H1 (cell line): ENCODE measurements at regions not wholly inside any gene's neighbourhood (a gene's known extent, or its start where the extent isn't known, plus 50 kb on each side); places are given as distances from the start of the nearest gene placed in this dataset.

Source experiments
- CTCF ChIA-PET: fragments of 300-600 bp; sonication (Branson Sonifier 250); formaldehyde crosslinking; loops from one replicate; lab custom pipeline; 2021; ENCODE audit not compliant: partially characterized antibody; lab: Charles Lee
- POLR2A ChIA-PET: fragments of 300-600 bp; sonication (Branson Sonifier 250); formaldehyde crosslinking; loops from one replicate; lab custom pipeline; 2021; ENCODE audit warnings: inconsistent platforms; ENCODE audit not compliant: partially characterized antibody; lab: Charles Lee
- DNase-seq, 2 experiments: peaks; one replicate each; pipeline versions ENCODE4 v3.0.0 to v3.0.0-alpha.2; 2010 to 2022; ENCODE audit warnings: low spot score in 2 of 2, low read depth in 1 of 2, mixed read lengths in 1 of 2
- FAIRE-seq: peaks from 2 replicates; lab custom pipeline; 2011; peaks lifted over from hg19 to GRCh38; lab: Jason Lieb, UNC
- H2AFZ ChIP-seq: 2 replicates; pipeline ENCODE4 v1.8.1; 2012; ENCODE audit warnings: low read length, inconsistent platforms
- H2AK5ac ChIP-seq: 2 replicates; pipeline ENCODE4 v1.6.1; 2013; ENCODE audit warnings: low read depth, low read length
- H2BK120ac ChIP-seq: replicated peaks from 2 replicates; pipeline ENCODE3; 2013; ENCODE audit warnings: low read depth, low read length, inconsistent platforms
- H2BK12ac ChIP-seq: 2 replicates; pipeline ENCODE4 v1.6.1; 2013; ENCODE audit warnings: low read depth, low read length
- H2BK15ac ChIP-seq: 2 replicates; pipeline ENCODE4 v1.6.1; 2013; ENCODE audit warnings: low read length
- H2BK20ac ChIP-seq: 2 replicates; pipeline ENCODE4 v1.6.1; 2013; ENCODE audit warnings: low read length
- H2BK5ac ChIP-seq: 2 replicates; pipeline ENCODE4 v1.6.1; 2013; ENCODE audit warnings: low read depth, low read length
- H3K14ac ChIP-seq: 2 replicates; pipeline ENCODE4 v1.6.1; 2013; ENCODE audit warnings: inconsistent platforms; ENCODE audit not compliant: insufficient read length
- H3K18ac ChIP-seq: 2 replicates; pipeline ENCODE4 v1.6.1; 2013; ENCODE audit warnings: low read length; ENCODE audit errors: extremely low read depth
- H3K23ac ChIP-seq: 2 replicates; pipeline ENCODE4 v1.6.1; 2013; ENCODE audit warnings: inconsistent platforms; ENCODE audit not compliant: insufficient read length
- H3K23me2 ChIP-seq: 2 replicates; pipeline ENCODE4 v1.6.1; 2013; ENCODE audit warnings: low read depth, low read length
- H3K27ac ChIP-seq: 2 replicates; pipeline ENCODE4 v1.6.1; 2011; ENCODE audit warnings: low read depth, low read length, inconsistent platforms
- H3K27me3 ChIP-seq, 4 experiments: replicated peaks in 1 of 4; 1 replicate in 1 of 4; 2 replicates in 3 of 4; pipeline versions ENCODE4 v1.6.1 to v1.8.1; 2011 to 2013; ENCODE audit warnings: low read length in 3 of 4, mild to moderate bottlenecking in 3 of 4, inconsistent platforms in 2 of 4, mixed read lengths in 2 of 4, moderate library complexity in 1 of 4; ENCODE audit not compliant: control insufficient read depth in 3 of 4, insufficient read depth in 3 of 4; ENCODE audit errors: extremely low read depth in 1 of 4
- H3K36me3 ChIP-seq, 4 experiments: 2 replicates each; pipeline versions ENCODE4 v1.6.1 to v1.8.1; 2011 to 2013; ENCODE audit warnings: mild to moderate bottlenecking in 4 of 4, low read length in 3 of 4, moderate library complexity in 2 of 4, control low read depth in 1 of 4, inconsistent platforms in 1 of 4; ENCODE audit not compliant: insufficient read depth in 4 of 4, control insufficient read depth in 2 of 4
- H3K4ac ChIP-seq: replicated peaks from 2 replicates; pipeline ENCODE3; 2013; ENCODE audit warnings: low read length, low read depth, mixed read lengths, inconsistent platforms; ENCODE audit not compliant: insufficient read length
- H3K4me1 ChIP-seq, 4 experiments: replicated peaks in 1 of 4; 1 replicate in 1 of 4; 2 replicates in 3 of 4; pipeline versions ENCODE4 v1.6.1 to v1.8.1; 2011 to 2013; ENCODE audit warnings: low read length in 3 of 4, inconsistent platforms in 2 of 4, mixed read lengths in 1 of 4; ENCODE audit not compliant: insufficient read depth in 4 of 4, control insufficient read depth in 3 of 4
- H3K4me2 ChIP-seq, 2 experiments: 2 replicates each; pipeline versions ENCODE4 v1.6.1 to v1.8.1; 2011 to 2013; ENCODE audit warnings: low read depth in 2 of 2, low read length in 2 of 2, control low read depth in 1 of 2, inconsistent platforms in 1 of 2, mild to moderate bottlenecking in 1 of 2; ENCODE audit not compliant: insufficient read depth in 1 of 2
- H3K4me3 ChIP-seq, 4 experiments: fragments of 200-600, 300-600 bp in 1 of 4; sonication (generic), shearing (Covaris generic), sonication (Bioruptor Twin) in 1 of 4; 2 replicates each; pipeline versions ENCODE4 v1.5.1 to v1.8.1; 2011 to 2016; ENCODE audit warnings: low read length in 4 of 4, low read depth in 3 of 4, control low read depth in 2 of 4, inconsistent platforms in 2 of 4, mild to moderate bottlenecking in 2 of 4, mixed read lengths in 1 of 4, moderate library complexity in 1 of 4; ENCODE audit not compliant: insufficient read depth in 2 of 4; ENCODE audit errors: extremely low read depth in 1 of 4
- H3K56ac ChIP-seq: replicated peaks from 2 replicates; pipeline ENCODE3; 2013; ENCODE audit warnings: low read depth, mild to moderate bottlenecking, mixed read lengths, low read length, inconsistent platforms; ENCODE audit not compliant: insufficient read length
- H3K79me1 ChIP-seq: 2 replicates; pipeline ENCODE4 v1.6.1; 2013; ENCODE audit warnings: low read depth, low read length, control low read depth
- H3K79me2 ChIP-seq, 2 experiments: 2 replicates each; pipeline versions ENCODE4 v1.6.1 to v1.8.1; 2012 to 2013; ENCODE audit warnings: low read length in 2 of 2, mild to moderate bottlenecking in 2 of 2, inconsistent platforms in 1 of 2; ENCODE audit not compliant: insufficient read depth in 2 of 2, control insufficient read depth in 1 of 2
- H3K9ac ChIP-seq, 4 experiments: replicated peaks in 1 of 4; 1 replicate in 1 of 4; 2 replicates in 3 of 4; pipeline versions ENCODE4 v1.6.1 to v1.8.1; 2011 to 2013; ENCODE audit warnings: low read depth in 3 of 4, low read length in 3 of 4, control low read depth in 2 of 4, mild to moderate bottlenecking in 2 of 4, moderate library complexity in 2 of 4, inconsistent platforms in 1 of 4; ENCODE audit errors: extremely low read depth in 1 of 4
- H3K9me3 ChIP-seq, 2 experiments: 2 replicates each; pipeline versions ENCODE4 v1.6.1 to v1.8.1; 2012 to 2013; ENCODE audit warnings: mild to moderate bottlenecking in 2 of 2, moderate library complexity in 2 of 2, control low read depth in 1 of 2, inconsistent platforms in 1 of 2, low read depth in 1 of 2, low read length in 1 of 2, mixed read lengths in 1 of 2; ENCODE audit not compliant: insufficient read depth in 2 of 2
- H4K20me1 ChIP-seq, 2 experiments: replicated peaks in 1 of 2; 2 replicates each; pipeline versions ENCODE3 to v1.8.1; 2011 to 2013; ENCODE audit warnings: inconsistent platforms in 2 of 2, low read length in 2 of 2, mild to moderate bottlenecking in 1 of 2; ENCODE audit not compliant: insufficient read depth in 2 of 2, control insufficient read depth in 1 of 2
- H4K5ac ChIP-seq: 2 replicates; pipeline ENCODE4 v1.6.1; 2013; ENCODE audit warnings: low read length, low read depth, mixed read lengths, inconsistent platforms; ENCODE audit not compliant: insufficient read length
- H4K8ac ChIP-seq: 2 replicates; pipeline ENCODE4 v1.8.0; 2013; ENCODE audit warnings: mild to moderate bottlenecking, moderate library complexity, low read length, inconsistent platforms; ENCODE audit not compliant: insufficient read depth; ENCODE audit errors: extremely low read depth
- H4K91ac ChIP-seq: replicated peaks from 2 replicates; pipeline ENCODE3; 2013; ENCODE audit warnings: low read length, mixed read lengths, inconsistent platforms; ENCODE audit not compliant: insufficient read length
- BRCA1 ChIP-seq: IDR thresholded peaks from 2 replicates; pipeline ENCODE4 v1.6.1; 2012; ENCODE audit warnings: low read depth, low read length, improper control_type of control experiment
- CEBPB ChIP-seq: IDR thresholded peaks from 2 replicates; pipeline ENCODE4 v1.6.1; 2012; ENCODE audit warnings: low read depth, low read length
- E2F6 ChIP-seq: IDR thresholded peaks from 2 replicates; pipeline ENCODE4 v1.6.1; 2012; ENCODE audit warnings: inconsistent platforms
- KDM5A ChIP-seq: fragments of 200-600 bp; IDR thresholded peaks from 2 replicates; pipeline ENCODE4 v1.7.1; 2012; ENCODE audit warnings: mild to moderate bottlenecking, low read length, inconsistent platforms, mixed read lengths
- NANOG ChIP-seq: IDR thresholded peaks from 2 replicates; pipeline ENCODE4 v1.6.1; 2011; ENCODE audit warnings: low read length, low read depth, mild to moderate bottlenecking, inconsistent platforms; ENCODE audit not compliant: insufficient read depth, poor library complexity, severe bottlenecking
- SIX5 ChIP-seq: IDR thresholded peaks from 2 replicates; pipeline ENCODE4 v1.6.1; 2011; ENCODE audit warnings: mild to moderate bottlenecking, low read depth, low read length
- SRF ChIP-seq: IDR thresholded peaks from 2 replicates; pipeline ENCODE4 v1.6.1; 2011; ENCODE audit warnings: mild to moderate bottlenecking, low read depth, low read length, moderate library complexity
- WGBS, 2 experiments: shearing (Covaris generic) in 1 of 2; methylation state at CpG; one replicate each; pipeline versions ENCODE4 v1.1.6 to v1.1.7; 2013 to 2015; ENCODE audit warnings: low lambda C conversion rate in 2 of 2, mixed read lengths in 2 of 2, inconsistent platforms in 1 of 2, low coverage in 1 of 2, missing lambda C conversion rate in 1 of 2; ENCODE audit not compliant: insufficient replicate concordance in 2 of 2, insufficient coverage in 1 of 2, insufficient read length in 1 of 2; ENCODE audit errors: extremely low coverage in 1 of 2, missing lambda C conversion rate in 1 of 2; 5-methylcytosine and 5-hydroxymethylcytosine counted together

GRCh38 chr6:105606831-105607463, 204.1 kb upstream of the PREP start:
- Histone ChIP-seq H4K20me1 (no peaks in the 10 kb centered on the region), H3K79me2 (no peaks in the 10 kb centered on the region), H3K23ac (no peak overlapping the region), H3K18ac (no peak overlapping the region), H3K9ac (no peak overlapping the region), H2BK20ac (no peak overlapping the region), H2BK120ac (no peak overlapping the region), H3K56ac (peak overlapping the region; percentile 40), H3K36me3 (no peaks in the 10 kb centered on the region), H2BK12ac (no peak overlapping the region), H3K27ac (no peak overlapping the region), H4K8ac (no peak overlapping the region), H3K23me2 (no peaks in the 10 kb centered on the region), H3K4ac (no peak overlapping the region), H2AK5ac (no peak overlapping the region), H3K4me1 (peaks cover 0 to 3% (median 0%) of the 10 kb centered on the region in 4 experiments; a peak in 1 of 7 replicates), H3K27me3 (no peaks in the 10 kb centered on the region), H2BK15ac (no peak overlapping the region), H3K79me1 (no peaks in the 10 kb centered on the region), H3K9me3 (no peaks in the 10 kb centered on the region), H4K5ac (no peak overlapping the region), H3K14ac (no peak overlapping the region), H2AFZ (no peak overlapping the region), H3K4me2 (no peak overlapping the region), H3K4me3 (no peak overlapping the region), H4K91ac (no peak overlapping the region), H2BK5ac (no peak overlapping the region)
- CTCF ChIA-PET, result interaction anchor here (0.6 to 1.3 kb wide), 2 partner anchors 12 to 342 kb away, joined by 3 to 4 read pairs; no protein-coding TSS in a partner anchor
- no peak for TF ChIP-seq SIX5
- TF ChIP-seq E2F6, result no peak
- no peak for TF ChIP-seq BRCA1
- TF ChIP-seq CEBPB, result no peak
- no peak for TF ChIP-seq SRF
- TF ChIP-seq NANOG, result no peak
- no peak for TF ChIP-seq KDM5A
- POLR2A ChIA-PET, result interaction anchor here (0.7 kb wide), 1 partner anchor 8 kb away, joined by 3 read pairs; no protein-coding TSS in a partner anchor
- no peak for DNase-seq
- WGBS, 2 experiments, result 90% methylated on average over 3 of the region's 3 CpGs; no CpG with 5 or more reads in 1 of the 2 experiments
- FAIRE-seq, result no peak
